CD1c-positive myeloid dendritic cell (primary cell): ENCODE measurements at regions not wholly inside any gene's neighbourhood (a gene's known extent, or its start where the extent isn't known, plus 50 kb on each side); places are given as distances from the start of the nearest gene placed in this dataset.
"Not testable (repeated sequence)": the region's sequence is repeated elsewhere in the genome, so short reads cannot be mapped to it uniquely, and the experiment has no call there.

Experiments used
- DNase-seq: peaks from one replicate; pipeline ENCODE4 v3.0.0-alpha.2; 2016; ENCODE audit errors: extremely low spot score

GRCh38 chr1:31510853-31511789, 65.2 kb upstream of the TINAGL1 start:
- no peak for DNase-seq

DNA sequence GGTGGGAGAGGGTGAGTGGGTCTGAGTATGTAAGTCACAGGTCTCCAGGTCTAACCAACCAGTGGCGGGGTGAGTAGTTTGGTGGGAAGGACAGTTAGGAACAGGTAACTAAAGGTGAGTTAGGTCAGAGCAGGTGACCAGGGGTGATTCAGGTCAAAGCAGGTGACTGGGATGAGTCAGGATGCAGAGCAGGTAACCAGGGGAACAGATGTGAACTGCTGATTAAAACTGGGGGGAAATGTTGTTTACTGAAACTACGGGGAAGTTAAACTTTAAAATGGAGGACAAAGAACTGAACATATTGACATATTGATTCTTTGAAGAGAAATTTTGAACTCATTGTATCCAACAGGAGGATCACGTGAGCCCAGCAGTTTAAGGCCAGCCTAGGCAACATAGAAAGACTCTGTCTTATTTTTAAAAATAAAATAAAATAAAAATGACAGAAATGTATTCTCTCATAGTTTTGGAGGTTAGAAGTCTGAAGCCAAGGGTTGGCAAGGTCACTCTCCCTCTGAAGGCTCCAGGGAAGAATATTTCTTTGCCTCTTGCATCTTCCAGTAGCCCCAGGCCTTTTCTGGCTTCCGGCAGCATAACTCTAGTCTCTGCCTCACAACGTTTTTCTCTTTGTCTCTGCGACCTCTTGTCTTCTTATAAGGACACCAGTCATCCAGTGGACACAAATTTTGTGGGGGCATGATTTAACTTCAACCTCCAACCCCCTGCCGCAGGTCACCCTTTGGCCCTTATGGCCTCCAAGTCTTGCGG, 64.3 kb upstream of the TINAGL1 start:
- DNase-seq, result no peak

- DNase-seq, result no peak
Measured at GRCh38 chr1:31514117-31514516, 62.2 kb upstream of the TINAGL1 start.

DNA sequence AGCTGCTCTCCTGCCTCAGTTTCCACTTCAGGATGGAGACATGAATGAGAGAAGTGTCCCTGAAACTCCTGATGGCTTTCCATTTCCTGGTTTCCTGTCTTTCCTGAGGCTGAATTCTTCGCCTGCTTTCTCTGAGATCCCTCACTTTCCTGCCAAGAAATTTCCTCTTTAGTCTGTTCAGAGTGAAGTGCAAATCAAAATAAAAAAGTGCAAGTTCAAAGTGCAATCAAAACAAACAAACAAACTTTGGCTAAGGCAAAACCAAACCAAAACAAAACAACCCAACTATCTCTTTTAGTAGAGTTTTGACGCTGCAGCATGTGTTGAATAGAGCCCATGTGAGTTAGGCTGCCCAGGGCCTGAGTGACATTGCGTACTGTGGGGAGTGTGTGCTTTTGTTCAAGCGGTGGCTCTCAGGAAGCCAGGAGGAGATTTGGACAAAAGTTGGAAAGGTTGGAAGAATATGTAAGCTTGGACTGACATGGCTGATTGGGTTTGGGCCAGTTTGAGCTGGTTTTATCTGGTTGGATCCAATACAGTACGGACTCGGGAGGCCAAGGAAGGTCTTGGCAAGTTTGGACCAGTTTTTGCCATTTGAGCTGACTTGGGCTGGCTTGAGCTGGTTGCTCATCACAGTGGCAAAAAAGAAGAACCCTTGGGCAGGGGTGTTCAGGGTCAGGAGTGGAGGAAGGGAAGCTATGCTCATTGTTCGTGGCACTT, 61.1 kb upstream of the TINAGL1 start:
- DNase-seq, result no peak

GRCh38 chr1:31515936-31516335, 60.4 kb upstream of the TINAGL1 start:
- DNase-seq, result no peak

GRCh38 chr1:31517301-31517700, 59.0 kb upstream of the TINAGL1 start:
- no peak for DNase-seq

DNA sequence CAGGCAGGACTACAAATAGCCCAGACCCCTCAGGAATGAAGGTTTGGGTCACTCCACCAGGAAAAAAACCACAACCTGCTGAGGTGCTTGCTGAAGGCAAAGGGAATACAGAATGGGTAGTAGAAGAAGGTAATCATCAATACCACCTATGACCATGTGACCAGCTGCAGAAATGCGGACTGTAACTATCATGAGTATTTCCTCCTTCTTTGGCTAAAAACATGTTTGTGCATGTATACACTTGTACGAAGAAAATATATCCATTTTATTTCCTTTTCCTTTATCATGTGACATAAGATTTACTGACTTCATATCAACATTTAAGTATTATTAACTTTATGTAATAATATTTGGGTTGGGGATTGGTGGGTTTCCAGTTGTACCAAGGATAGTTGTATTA, 58.3 kb upstream of the TINAGL1 start:
- not testable (repeated sequence) for DNase-seq

DNA sequence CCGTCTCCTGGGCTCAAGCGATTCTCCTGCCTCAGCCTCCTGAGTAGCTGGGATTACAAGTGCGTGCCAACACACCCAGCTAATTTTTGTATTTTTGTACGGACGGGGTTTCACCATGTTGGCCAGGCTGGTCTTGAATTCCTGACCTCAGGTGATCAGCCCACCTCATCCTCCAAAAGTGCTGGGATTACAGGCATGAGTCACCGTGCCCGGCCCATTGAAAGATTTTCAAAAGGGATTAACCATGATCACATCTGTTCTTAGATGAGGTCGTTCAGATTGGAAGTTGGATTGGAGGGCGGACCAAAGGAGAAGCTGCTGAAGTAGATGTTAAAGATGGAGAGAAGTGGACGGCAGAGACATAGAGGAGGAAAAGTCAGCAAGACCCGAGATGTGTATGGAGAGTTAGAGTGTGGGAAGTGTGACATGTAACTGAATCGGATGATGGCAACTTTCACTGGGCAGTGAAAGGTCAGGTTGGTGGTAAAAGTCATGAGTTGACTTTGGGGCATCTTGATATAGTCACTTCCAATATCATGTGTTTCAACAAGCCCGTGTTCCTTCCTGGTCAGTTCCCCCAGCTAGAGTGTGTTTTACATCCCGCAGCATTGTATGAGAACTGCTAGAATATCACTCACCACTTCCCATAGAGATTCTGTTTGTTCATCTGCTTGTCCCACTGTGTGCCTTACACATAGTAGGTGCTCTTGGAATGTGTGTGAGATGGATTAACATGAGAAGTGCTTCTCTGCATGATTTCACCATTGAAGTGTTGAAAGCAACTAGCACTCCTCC, 54.4 kb upstream of the TINAGL1 start:
- peak; percentile 50 for DNase-seq

DNA sequence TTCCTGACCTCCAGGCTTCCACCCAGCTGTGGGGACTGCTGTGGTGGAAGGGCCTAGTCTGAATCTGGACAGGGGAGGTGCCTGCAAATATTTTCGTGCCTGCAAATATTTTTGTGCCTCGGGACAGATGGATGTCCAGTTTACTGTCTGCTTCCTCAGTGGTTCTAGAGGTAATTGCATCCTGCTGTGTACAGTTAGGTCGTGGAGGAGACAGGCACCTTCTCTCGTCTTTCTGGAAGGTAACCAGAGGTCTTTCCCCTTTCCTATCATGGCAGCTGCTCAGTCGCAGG, 53.8 kb upstream of the TINAGL1 start:
- no peak for DNase-seq

DNA sequence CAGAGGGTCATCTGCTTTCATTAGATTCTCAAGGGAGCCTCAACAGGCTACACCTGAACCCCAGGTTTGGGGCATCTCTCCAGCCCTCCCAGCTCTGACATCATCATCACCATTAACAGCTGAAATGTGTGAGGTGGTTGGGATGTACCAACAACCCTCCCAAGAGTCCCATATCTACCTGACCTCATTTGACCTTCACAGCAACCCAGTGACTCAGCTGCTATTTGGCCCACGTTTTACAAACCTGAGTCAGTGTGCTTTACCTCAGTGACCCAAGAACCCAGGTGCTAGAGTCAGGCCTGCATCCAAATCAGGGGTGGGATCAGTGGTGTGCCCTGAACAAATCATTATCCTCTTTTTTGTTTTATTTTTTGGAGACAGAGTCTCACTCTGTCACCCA, 53.3 kb upstream of the TINAGL1 start:
- peak; percentile 28 for DNase-seq

DNA sequence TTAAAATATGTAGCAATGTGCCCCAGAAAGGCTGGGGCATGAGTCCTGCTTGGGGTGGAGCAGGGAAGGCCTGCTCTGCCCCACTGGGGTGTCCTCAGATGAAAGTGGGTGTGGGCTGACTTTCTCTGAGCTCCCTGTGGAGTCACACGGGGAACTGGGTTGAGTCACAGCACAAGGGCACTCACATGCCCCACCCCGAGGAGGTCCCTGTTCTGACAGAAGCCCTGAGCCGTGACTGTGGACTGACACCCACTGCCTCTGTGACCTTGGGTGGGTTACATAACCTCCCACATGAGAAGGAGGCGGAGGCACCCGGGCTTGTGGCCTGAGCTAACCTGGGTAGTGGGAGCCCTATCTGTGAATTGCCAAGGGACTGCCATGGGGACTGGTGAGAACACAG, 52.5 kb upstream of the TINAGL1 start:
- peak; percentile 95 for DNase-seq

DNA sequence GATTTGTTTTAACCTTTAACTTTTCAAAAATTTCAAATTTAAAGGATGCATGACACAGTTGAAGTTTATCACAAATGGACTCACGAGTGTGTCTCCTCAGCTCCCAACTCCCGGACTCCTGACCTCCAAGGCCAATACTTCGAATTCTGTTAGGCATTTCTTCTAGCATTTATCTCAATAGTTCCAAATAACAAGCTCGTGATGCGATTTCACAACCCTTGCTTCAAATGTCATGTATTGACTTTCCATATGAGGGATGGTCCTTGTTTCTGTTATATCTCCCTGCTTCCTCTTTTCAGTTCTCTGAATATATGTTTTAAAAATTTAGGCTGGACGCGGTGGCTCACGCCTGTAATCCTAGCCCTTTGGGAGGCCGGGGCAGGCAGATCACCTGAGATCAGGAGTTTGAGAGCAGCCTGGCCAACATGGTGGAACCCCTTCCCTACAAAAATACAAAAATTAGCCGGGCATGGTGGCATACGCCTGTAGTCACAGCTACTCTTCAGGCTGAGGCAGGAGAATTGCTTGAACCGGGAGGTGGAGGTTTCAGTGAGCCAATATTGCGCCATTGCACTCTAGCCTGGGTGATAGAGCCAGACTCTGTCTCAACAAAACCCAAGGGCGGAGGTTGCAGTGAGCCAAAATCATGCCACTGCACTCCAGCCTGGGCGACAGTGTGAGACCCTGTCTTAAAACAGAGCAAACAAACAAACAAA, 52.0 kb upstream of the TINAGL1 start:
- peak; percentile 94 for DNase-seq
